ENCODE measurements at regions not wholly inside any gene's neighbourhood (a gene's known extent, or its start where the extent isn't known, plus 50 kb on each side); places are given as distances from the start of the nearest gene placed in this dataset.
"Not testable (repeated sequence)": the region's sequence is repeated elsewhere in the genome, so short reads cannot be mapped to it uniquely, and the experiment has no call there.

DNA sequence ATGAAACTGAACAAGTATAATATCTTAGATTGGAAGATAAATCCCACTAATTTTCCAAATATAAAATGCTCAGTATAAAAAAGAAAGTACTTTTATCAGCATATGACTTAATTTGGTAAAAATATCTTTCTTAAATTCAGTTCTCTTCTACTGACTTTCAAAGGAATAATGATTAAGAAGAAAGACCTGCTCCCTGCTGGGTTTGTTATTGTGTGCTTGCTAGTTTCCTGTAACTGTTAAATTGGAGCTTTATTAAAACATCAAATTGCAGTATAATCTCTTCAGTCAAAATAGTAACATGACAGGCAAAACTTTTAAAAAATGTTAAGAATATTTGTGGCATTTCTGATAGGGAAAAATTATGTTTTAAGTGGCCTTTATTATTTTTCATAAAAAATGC, 1317.4 kb upstream of the CDH2 start:
- no peak for DNase-seq

GRCh38 chr18:29491907-29492306, 1315.0 kb upstream of the CDH2 start:
- no peak for DNase-seq

GRCh38 chr18:29488617-29489016, 1311.7 kb upstream of the CDH2 start:
- no peak for DNase-seq

DNA sequence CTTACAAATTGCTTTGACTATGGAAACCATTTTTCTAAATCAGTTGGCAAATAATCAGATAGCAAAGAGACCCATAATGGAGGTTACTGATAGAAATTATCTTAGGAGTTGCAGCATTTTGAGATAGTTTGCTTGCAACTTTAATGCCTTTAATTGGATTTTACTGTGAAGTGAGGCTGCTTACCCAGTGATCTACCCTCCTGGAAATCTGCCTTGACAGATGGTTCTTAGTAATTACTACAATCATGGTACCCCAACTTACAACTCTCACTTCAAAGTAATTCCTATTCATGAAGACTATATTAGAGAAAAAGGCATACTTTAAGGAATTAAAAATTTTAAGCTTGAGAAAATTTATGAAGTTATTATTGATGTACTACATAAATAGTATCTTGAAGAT, 1288.6 kb upstream of the CDH2 start:
- DNase-seq = no peak

DNA sequence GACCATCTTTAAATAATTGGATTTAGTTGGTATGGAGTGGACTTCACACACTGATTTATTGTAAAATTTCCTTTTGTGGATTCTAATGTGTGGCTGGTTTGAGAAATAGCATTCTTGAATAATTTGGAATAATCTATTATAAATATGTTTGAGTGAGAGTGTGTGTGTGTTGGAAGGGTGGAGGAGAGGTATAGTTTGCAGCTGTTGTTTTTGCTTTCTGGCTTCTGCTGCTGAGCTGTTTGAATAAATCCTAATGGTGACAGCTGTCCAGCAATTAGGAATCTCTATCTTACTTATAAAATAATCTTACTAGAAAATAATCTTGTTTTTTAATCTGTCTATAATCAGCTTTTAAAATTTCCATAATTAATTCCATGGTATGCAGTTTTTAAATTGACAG, 1283.0 kb upstream of the CDH2 start:
- DNase-seq = no peak

DNA sequence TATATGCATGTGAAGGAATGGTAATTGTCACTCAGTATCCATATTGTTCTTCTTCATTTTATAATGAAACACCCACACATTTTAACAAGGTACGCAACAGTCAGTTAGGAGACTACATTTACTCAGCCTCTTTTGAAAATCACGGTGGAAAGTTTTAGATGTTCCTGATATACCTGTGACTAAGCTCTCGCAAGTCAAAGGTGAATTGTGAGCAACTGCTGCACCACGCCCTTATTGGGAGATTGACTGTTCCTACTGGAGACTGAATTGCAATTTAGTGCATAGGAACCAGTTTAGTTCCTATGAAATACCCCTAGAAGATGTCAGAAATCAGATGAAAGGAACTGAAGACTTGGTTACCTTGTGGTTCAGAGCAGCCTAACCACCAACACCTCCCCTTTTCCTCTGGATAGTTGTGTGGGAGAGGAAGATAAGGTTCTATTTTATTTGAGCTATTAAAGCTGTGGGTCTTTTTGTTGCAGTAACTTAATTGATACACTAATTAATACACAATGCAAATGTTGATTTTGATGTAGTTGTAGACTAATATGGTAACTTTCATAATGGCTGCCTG, 1280.5 kb upstream of the CDH2 start:
- no peak for DNase-seq

DNA sequence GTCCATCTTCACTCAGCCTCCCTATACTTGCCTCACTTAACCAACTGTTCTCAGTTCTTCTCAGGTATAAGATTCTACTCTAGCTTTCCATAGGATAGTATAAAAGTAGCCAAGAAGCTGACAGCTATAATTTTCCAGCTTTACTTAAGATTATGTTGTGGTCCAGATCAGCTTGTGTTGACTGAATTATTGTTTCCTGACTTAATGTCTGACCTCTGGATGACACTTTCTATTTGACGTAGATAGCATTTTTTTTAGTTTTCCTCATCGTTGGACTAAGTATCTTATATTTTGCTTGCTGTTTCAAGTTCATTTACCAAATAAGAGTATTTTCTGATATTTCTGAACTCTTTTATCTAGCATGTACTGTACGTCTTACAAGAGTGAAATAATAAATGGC, 1272.5 kb upstream of the CDH2 start:
- DNase-seq = no peak

GRCh38 chr18:29439398-29439797, 1262.5 kb upstream of the CDH2 start:
- DNase-seq = no peak

GRCh38 chr18:29436459-29436858, 1259.5 kb upstream of the CDH2 start:
- no peak for DNase-seq

DNA sequence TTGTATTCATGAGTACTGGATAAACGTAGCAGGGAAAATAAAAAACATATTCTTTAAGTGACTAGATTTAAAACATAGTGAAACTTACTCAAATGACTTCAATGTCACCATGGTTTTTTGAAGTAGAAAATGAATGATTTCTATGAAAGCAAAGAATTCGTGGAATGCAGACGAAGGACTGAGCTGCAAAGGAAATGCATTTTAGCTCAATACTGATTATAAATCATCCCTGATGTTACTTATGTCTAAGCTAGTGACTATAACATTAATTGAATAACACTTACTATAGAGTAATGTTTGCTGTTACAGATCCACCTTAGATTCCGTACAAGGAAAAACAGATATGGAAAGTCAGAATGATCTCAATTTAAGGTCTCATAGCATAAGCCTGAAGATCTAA, 1257.7 kb upstream of the CDH2 start:
- no peak for DNase-seq

GRCh38 chr18:29430416-29430815, 1253.5 kb upstream of the CDH2 start:
- DNase-seq = no peak

GRCh38 chr18:29418136-29418535, 1241.2 kb upstream of the CDH2 start:
- no peak for DNase-seq

DNA sequence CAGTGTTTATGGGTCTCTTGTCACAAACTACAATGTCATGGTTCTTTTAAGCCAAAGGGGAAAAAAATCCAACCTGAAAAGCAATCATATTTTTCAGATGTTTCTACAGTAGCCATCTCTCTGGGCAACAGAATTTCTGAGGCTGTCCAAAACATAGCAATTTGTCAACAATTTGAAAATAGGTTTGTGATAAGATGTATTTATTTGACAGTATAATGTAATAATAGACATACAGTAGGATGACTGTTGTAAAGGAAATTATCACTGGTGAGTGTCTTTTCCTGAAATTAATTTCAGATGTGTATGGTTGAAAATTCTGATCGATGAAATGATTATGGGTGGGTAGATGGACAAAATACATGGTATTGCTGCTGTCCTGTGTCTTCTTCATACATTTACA, 1230.1 kb upstream of the CDH2 start:
- DNase-seq = no peak

DNA sequence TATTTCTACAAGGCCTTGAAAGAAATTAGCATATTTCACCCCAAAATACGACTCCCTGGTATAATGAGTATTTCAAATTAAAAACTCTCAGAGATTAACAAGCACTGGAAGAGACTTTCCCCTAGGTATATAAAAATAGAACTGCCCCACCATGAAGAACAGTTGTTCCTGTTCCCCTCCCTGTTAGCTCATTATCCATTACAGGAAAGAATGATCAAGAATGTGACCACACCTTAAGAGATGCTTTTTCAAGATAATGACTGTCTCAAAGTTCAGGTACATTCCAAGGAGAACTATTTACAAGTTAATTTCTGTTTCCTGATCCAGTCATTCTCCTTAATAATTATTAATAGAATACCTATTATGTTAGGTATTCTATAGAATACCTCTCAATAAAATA, 1220.6 kb upstream of the CDH2 start:
- DNase-seq = no peak

- no peak for DNase-seq
These were observed 1206.7 kb upstream of the CDH2 start for GRCh38 chr18:29383311-29384273.

- no peak for DNase-seq
These were observed 1201.8 kb upstream of the CDH2 start for GRCh38 chr18:29378651-29379136.

DNA sequence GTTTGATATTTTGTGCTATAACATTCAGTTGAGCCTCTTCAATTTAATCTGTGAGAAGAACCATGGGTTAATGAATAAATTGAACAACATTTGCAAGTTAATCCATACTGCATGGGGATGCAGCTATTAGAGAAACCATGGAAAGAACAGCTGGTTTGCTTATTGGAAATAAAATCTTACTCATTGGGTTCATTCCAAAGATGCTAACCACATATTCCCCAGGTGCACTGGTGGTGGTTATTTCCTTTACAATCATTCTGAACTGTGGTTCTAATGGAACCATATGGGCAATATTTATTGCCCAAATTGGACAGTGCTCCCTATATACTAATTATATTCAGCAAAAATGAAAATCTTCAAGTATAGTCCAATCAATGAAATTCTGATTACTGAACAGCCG, 1200.4 kb upstream of the CDH2 start:
- DNase-seq = no peak

DNA sequence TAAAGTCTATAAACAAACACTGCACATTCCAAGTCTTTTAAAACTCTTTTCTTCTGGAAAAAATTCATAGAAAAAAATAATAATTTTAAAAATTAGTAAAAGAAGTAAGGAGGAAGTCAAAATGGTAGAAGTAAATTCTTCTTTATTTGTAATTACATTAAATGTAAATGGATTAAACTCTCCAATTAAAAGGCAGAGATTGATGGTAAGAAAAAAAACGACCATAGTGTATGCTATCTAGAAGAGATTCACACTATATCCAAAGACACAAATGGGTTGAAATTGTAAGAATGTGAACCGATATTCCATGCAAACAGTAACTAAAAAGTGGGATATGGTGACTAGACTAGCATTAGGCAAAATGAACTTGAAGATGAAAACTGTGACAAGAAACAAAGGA, 1196.1 kb upstream of the CDH2 start:
- no peak for DNase-seq

GRCh38 chr18:29361843-29362242, 1184.9 kb upstream of the CDH2 start:
- no peak for DNase-seq

DNA sequence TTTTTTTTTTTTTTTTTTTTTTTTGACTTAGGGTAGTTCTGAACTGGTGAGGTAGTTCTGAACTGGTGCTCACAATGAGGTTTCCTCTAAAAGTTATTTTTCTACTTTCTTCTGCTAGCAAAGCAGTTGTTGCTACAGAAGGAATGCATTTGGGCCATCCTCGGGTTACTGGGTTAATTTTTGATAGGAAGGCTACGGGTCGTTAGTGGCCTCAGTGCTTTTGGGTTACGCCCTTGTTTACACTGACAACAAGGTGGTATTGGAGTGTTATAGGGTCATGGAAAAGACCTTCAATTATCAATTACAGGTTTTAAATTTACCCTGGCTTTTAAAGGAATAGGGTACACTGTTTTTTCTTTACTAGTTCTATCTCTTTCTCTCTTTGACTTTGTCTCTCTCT, 1183.7 kb upstream of the CDH2 start:
- DNase-seq = not testable (repeated sequence)

- DNase-seq = not testable (repeated sequence)
These were observed 1182.3 kb upstream of the CDH2 start for GRCh38 chr18:29359222-29359621.

DNA sequence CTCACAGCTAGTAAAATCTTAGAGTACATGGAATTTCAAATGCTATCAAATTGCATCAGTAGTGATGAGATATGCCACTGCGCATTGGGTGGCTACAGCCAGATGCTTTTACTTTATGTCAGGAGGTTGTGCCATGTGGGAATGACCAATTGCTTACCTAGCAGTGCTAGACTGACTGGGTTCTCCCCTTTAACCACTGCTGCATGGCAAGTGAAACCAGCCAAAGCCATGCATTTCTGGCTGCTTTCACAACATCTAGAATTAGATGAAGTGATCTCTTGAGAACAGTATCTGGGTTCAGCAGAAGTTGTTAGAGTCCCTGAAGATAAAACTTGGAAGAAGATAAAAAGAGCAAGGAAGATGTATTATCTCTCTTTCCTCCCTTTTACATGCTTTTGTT, 1174.2 kb upstream of the CDH2 start:
- no peak for DNase-seq

DNA sequence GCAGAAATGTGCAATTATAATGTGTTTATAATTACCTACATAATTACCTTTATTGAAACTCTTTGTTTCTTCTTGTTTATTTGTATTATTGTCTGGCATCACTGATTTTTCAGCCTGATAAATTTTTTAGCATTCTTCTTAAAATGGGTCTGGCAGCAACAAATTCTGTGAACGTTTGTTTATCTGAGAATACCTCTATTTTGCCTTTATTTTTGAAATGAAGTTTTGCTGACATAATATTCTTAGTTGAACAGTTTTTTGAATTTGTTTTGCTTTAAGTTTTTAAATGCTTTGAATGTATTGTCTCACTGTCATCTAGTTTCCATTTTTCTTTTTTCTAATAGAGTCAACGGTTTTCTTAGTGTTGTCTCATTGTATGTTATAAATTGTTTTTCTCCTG, 1152.0 kb upstream of the CDH2 start:
- DNase-seq = no peak

- DNase-seq = no peak
These were observed 1149.3 kb upstream of the CDH2 start for GRCh38 chr18:29326214-29326613.
